Right hindlimb (tissue), 1 donor: ENCODE measurements at regions not wholly inside any gene's neighbourhood (a gene's known extent, or its start where the extent isn't known, plus 50 kb on each side); places are given as distances from the start of the nearest gene placed in this dataset.

ENCODE experiments used
- DNase-seq: peaks from one replicate; pipeline ENCODE4 v3.0.0-alpha.2; 2018

- no peak for DNase-seq
Measured at GRCh38 chr3:72338082-72338941, 509.9 kb downstream of the SHQ1 start.

GRCh38 chr3:72337480-72337855 lies 510.8 kb downstream of the SHQ1 start:
- no peak for DNase-seq

GRCh38 chr3:72336821-72337479 lies 511.3 kb downstream of the SHQ1 start:
- DNase-seq, result peak; percentile 94

- no peak for DNase-seq
Measured at GRCh38 chr3:72336114-72336651, 512.1 kb downstream of the SHQ1 start.

GRCh38 chr3:72335458-72336095 lies 512.7 kb downstream of the SHQ1 start:
- no peak for DNase-seq

GRCh38 chr3:72334681-72335457 lies 513.4 kb downstream of the SHQ1 start:
- DNase-seq, result peak; percentile 15

- no peak for DNase-seq
Measured at GRCh38 chr3:72332689-72333088, 515.6 kb downstream of the SHQ1 start.

- DNase-seq, result no peak
Measured at GRCh38 chr3:72332036-72332435, 516.2 kb downstream of the SHQ1 start.

- DNase-seq, result no peak
Measured at GRCh38 chr3:72331076-72331475, 517.2 kb downstream of the SHQ1 start.

GRCh38 chr3:72329354-72329753 lies 518.9 kb downstream of the SHQ1 start:
- peak; percentile 48 for DNase-seq

GRCh38 chr3:72328755-72329277 lies 519.4 kb downstream of the SHQ1 start:
- DNase-seq, result no peak

GRCh38 chr3:72327008-72327407 lies 521.2 kb downstream of the SHQ1 start:
- no peak for DNase-seq

GRCh38 chr3:72324253-72324811 lies 523.9 kb downstream of the SHQ1 start:
- no peak for DNase-seq

- no peak for DNase-seq
Measured at GRCh38 chr3:72323773-72324172, 524.5 kb downstream of the SHQ1 start.

GRCh38 chr3:72322264-72322976 lies 525.8 kb downstream of the SHQ1 start:
- DNase-seq, result no peak

- DNase-seq, result no peak
Measured at GRCh38 chr3:72320955-72321303, 527.3 kb downstream of the SHQ1 start.

GRCh38 chr3:72320095-72320954 lies 527.9 kb downstream of the SHQ1 start:
- DNase-seq, result no peak

GRCh38 chr3:72319194-72320094 lies 528.8 kb downstream of the SHQ1 start:
- DNase-seq, result no peak

- DNase-seq, result no peak
Measured at GRCh38 chr3:72318504-72319193, 529.6 kb downstream of the SHQ1 start.
